Ishikawa (cell line): ENCODE measurements at regions not wholly inside any gene's neighbourhood (a gene's known extent, or its start where the extent isn't known, plus 50 kb on each side); places are given as distances from the start of the nearest gene placed in this dataset.

Experiments used
- CEBPB ChIP-seq: IDR thresholded peaks from 2 replicates; pipeline ENCODE4 v1.6.1; 2012
- CREB1 ChIP-seq: IDR thresholded peaks from 2 replicates; pipeline ENCODE4 v1.6.1; 2012; ENCODE audit warnings: low read depth
- EGR1 ChIP-seq: IDR thresholded peaks from 2 replicates; pipeline ENCODE4 v1.6.1; 2012
- EP300 ChIP-seq: IDR thresholded peaks from 2 replicates; pipeline ENCODE4 v1.6.1; 2012; ENCODE audit warnings: borderline replicate concordance
- FOXM1 ChIP-seq: IDR thresholded peaks from 2 replicates; pipeline ENCODE4 v1.6.1; 2012; ENCODE audit warnings: low read depth, borderline replicate concordance
- MAX ChIP-seq: IDR thresholded peaks from 2 replicates; pipeline ENCODE4 v1.6.1; 2012
- NFIC ChIP-seq: IDR thresholded peaks from 2 replicates; pipeline ENCODE4 v1.6.1; 2012
- RAD21 ChIP-seq: IDR thresholded peaks from 2 replicates; pipeline ENCODE4 v1.6.1; 2012; ENCODE audit warnings: low read depth
- REST ChIP-seq: IDR thresholded peaks from 2 replicates; pipeline ENCODE4 v1.6.1; 2012; ENCODE audit warnings: low read depth, mild to moderate bottlenecking
- TAF1 ChIP-seq: IDR thresholded peaks from 2 replicates; pipeline ENCODE4 v1.6.1; 2012; ENCODE audit warnings: low read depth, mild to moderate bottlenecking
- TCF12 ChIP-seq: IDR thresholded peaks from 2 replicates; pipeline ENCODE4 v1.6.1; 2012; ENCODE audit warnings: low read depth
- TEAD4 ChIP-seq: IDR thresholded peaks from 2 replicates; pipeline ENCODE4 v1.6.1; 2012
- USF1 ChIP-seq: IDR thresholded peaks from 2 replicates; pipeline ENCODE4 v1.6.1; 2012
- YY1 ChIP-seq: IDR thresholded peaks from 2 replicates; pipeline ENCODE4 v1.6.1; 2012; ENCODE audit warnings: low read depth
- ZBTB7A ChIP-seq: IDR thresholded peaks from 2 replicates; pipeline ENCODE4 v1.6.1; 2012; ENCODE audit warnings: low read depth

GRCh38 chr2:221025398-221025797 is 546.7 kb downstream of the EPHA4 start:
- TF ChIP-seq REST (no peak), TEAD4 (no peak), ZBTB7A (no peak), MAX (no peak), USF1 (no peak), NFIC (no peak), TCF12 (no peak), CEBPB (no peak), EGR1 (no peak), EP300 (no peak), FOXM1 (no peak), CREB1 (no peak), TAF1 (no peak), RAD21 (no peak), YY1 (no peak)

GRCh38 chr2:221034026-221034701 is 537.9 kb downstream of the EPHA4 start:
- TF ChIP-seq USF1 (no peak), YY1 (no peak), CREB1 (no peak), TEAD4 (no peak), EGR1 (no peak), MAX (no peak), TCF12 (no peak), CEBPB (no peak), FOXM1 (no peak), NFIC (no peak), REST (no peak), EP300 (no peak), TAF1 (no peak), ZBTB7A (no peak), RAD21 (no peak)

- TF ChIP-seq NFIC (no peak), TEAD4 (no peak), ZBTB7A (no peak), EGR1 (no peak), TCF12 (no peak), CREB1 (no peak), MAX (no peak), USF1 (no peak), YY1 (no peak)
Measured at GRCh38 chr2:221034973-221035372, 537.1 kb downstream of the EPHA4 start.

- TF ChIP-seq EP300 (no peak), REST (no peak), YY1 (no peak), CEBPB (no peak), CREB1 (no peak), TCF12 (no peak), EGR1 (no peak), USF1 (no peak), MAX (no peak), NFIC (no peak), ZBTB7A (no peak), TEAD4 (no peak), FOXM1 (no peak), TAF1 (no peak), RAD21 (no peak)
Measured at GRCh38 chr2:221042926-221043325, 529.2 kb downstream of the EPHA4 start.
